ENCODE measurements at regions not wholly inside any gene's neighbourhood (a gene's known extent, or its start where the extent isn't known, plus 50 kb on each side); places are given as distances from the start of the nearest gene placed in this dataset.

- DNase-seq (no peak), ATAC-seq (no peak)
- no peak overlapping the region for H3K27ac ChIP-seq (ENCODE audit: low read depth, low read length)
- CTCF ChIA-PET, result no interaction called here
- H3K27me3 Mint-ChIP-seq, result peaks cover 0 to 54% (median 29%) of the 10 kb centered on the region in 5 donors
- H3K4me1 ChIP-seq (ENCODE audit: control insufficient read depth in 2 of 2, insufficient read depth in 2 of 2, low read length in 2 of 2), result peaks cover 0 to 5% of the 10 kb centered on the region in 2 donors
- H3K27me3 ChIP-seq (ENCODE audit: control insufficient read depth in 2 of 2, insufficient read depth in 2 of 2, low read length in 2 of 2), result peaks cover 0 to 3% of the 10 kb centered on the region in 2 donors
- H3K4me3 Mint-ChIP-seq, result peak overlapping the region; percentile 59 to 83 (median 68)
- H3K27ac Mint-ChIP-seq, result peak overlapping the region in 1 of 9 donors; percentile 52
- H3K36me3 ChIP-seq (ENCODE audit: control insufficient read depth in 2 of 3, insufficient read depth in 3 of 3, low read length in 3 of 3), result no peaks in the 10 kb centered on the region
- H3K4me1 Mint-ChIP-seq, result peaks cover 0 to 5% (median 3%) of the 10 kb centered on the region in 7 donors
- H3K36me3 Mint-ChIP-seq, result peaks cover 0 to 15% (median 7%) of the 10 kb centered on the region in 5 donors
- intact Hi-C loops (cut with micrococcal nuclease), result no loop called here
- peaks cover 0 to 6% (median 0%) of the 10 kb centered on the region in 3 experiments for H3K9me3 ChIP-seq (ENCODE audit: control insufficient read depth in 2 of 3, low read length in 3 of 3)
- H3K4me3 ChIP-seq (ENCODE audit: low read length), result peak overlapping the region; percentile 27
- POLR2A ChIA-PET, result no interaction called here
- H3K9me3 Mint-ChIP-seq, result peaks cover 7 to 48% (median 18%) of the 10 kb centered on the region in 11 donors
These were observed 52.9 kb upstream of the WNT7A start for GRCh38 chr3:13932578-13933295.

GRCh38 chr3:13931172-13931571, 51.3 kb upstream of the WNT7A start:
- no peak overlapping the region for H3K27ac Mint-ChIP-seq
- Histone ChIP-seq H3K27me3 (ENCODE audit: control insufficient read depth in 2 of 2, insufficient read depth in 2 of 2, low read length in 2 of 2) (peaks cover 0 to 3% of the 10 kb centered on the region in 2 donors), H3K4me3 (ENCODE audit: low read length) (no peak overlapping the region), H3K27ac (ENCODE audit: low read depth, low read length) (no peak overlapping the region), H3K4me1 (ENCODE audit: control insufficient read depth in 2 of 2, insufficient read depth in 2 of 2, low read length in 2 of 2) (peaks cover 0 to 5% of the 10 kb centered on the region in 2 donors), H3K36me3 (ENCODE audit: control insufficient read depth in 2 of 3, insufficient read depth in 3 of 3, low read length in 3 of 3) (no peaks in the 10 kb centered on the region), H3K9me3 (ENCODE audit: control insufficient read depth in 2 of 3, low read length in 3 of 3) (peaks cover 0 to 6% (median 0%) of the 10 kb centered on the region in 3 experiments)
- H3K9me3 Mint-ChIP-seq, result peaks cover 11 to 64% (median 23%) of the 10 kb centered on the region in 11 donors
- intact Hi-C loops (cut with micrococcal nuclease), result no loop called here
- DNase-seq, result no peak
- peak overlapping the region in 1 of 10 donors; percentile 3 for H3K4me3 Mint-ChIP-seq
- peaks cover 0 to 54% (median 25%) of the 10 kb centered on the region in 5 donors for H3K27me3 Mint-ChIP-seq
- ChIA-PET CTCF (no interaction called here), POLR2A (no interaction called here)
- no peak for ATAC-seq
- H3K36me3 Mint-ChIP-seq, result peaks cover 0 to 25% (median 18%) of the 10 kb centered on the region in 5 donors
- H3K4me1 Mint-ChIP-seq, result peaks cover 0 to 5% (median 3%) of the 10 kb centered on the region in 7 donors
